D721Med (cell line): ENCODE measurements at regions not wholly inside any gene's neighbourhood (a gene's known extent, or its start where the extent isn't known, plus 50 kb on each side); places are given as distances from the start of the nearest gene placed in this dataset.

Experiments
- DNase-seq: peaks from one replicate; pipeline ENCODE4 v3.0.0; 2011; ENCODE audit warnings: low spot score; ENCODE audit not compliant: insufficient read length
- FAIRE-seq: peaks from 2 replicates; lab custom pipeline; 2011; peaks lifted over from hg19 to GRCh38; lab: Jason Lieb, UNC
- TF ChIP-seq, protein P1 (sequence below): IDR thresholded peaks from 2 replicates; pipeline ENCODE4 v1.5.1; 2012; ENCODE audit warnings: mild to moderate bottlenecking, control low read depth; ENCODE audit not compliant: insufficient read depth; ENCODE audit errors: missing control alignments

DNA sequence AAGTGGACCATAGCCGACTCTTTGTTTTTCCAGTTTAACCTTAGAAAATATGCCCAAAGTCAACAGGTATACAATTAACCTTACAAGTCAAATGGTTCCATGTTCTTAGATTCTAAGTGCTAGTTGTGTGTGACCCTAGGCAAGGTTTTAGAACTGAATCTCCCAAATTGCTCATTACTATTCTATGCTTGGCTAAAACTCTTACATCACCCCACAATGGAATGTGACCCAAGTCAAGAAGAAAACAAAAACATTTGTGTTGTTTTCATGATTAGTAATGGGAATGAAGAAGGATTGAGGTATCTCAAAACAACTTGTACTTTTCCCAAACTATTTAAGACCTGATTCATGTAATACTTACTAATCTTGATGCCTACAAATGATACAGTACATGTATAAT lies 159.2 kb downstream of the ARRDC3 start:
- no peak for FAIRE-seq
- TF ChIP-seq, protein P1, sequence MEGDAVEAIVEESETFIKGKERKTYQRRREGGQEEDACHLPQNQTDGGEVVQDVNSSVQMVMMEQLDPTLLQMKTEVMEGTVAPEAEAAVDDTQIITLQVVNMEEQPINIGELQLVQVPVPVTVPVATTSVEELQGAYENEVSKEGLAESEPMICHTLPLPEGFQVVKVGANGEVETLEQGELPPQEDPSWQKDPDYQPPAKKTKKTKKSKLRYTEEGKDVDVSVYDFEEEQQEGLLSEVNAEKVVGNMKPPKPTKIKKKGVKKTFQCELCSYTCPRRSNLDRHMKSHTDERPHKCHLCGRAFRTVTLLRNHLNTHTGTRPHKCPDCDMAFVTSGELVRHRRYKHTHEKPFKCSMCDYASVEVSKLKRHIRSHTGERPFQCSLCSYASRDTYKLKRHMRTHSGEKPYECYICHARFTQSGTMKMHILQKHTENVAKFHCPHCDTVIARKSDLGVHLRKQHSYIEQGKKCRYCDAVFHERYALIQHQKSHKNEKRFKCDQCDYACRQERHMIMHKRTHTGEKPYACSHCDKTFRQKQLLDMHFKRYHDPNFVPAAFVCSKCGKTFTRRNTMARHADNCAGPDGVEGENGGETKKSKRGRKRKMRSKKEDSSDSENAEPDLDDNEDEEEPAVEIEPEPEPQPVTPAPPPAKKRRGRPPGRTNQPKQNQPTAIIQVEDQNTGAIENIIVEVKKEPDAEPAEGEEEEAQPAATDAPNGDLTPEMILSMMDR, result no peak
- DNase-seq, result no peak

DNA sequence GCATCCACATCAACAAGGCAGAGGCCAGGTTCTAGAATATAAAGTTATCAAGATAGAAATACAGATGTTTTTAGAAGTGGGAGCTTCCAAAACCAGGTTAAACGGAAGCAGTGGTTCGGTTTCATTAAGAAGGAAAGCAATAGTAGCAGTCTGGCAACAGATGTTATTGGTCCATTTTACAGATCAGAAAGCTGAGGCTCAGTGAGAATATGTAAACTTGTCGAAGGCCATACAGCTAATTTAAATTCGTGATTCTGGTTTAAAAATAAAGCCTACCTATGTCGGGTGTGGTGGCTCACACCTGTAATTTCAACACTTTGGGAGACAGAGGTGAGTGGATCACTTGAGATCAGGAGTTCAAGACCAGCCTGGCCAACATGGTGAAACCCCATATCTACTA lies 160.6 kb downstream of the ARRDC3 start:
- DNase-seq (no peak), FAIRE-seq (no peak)
- TF ChIP-seq, protein P1, result no peak

DNA sequence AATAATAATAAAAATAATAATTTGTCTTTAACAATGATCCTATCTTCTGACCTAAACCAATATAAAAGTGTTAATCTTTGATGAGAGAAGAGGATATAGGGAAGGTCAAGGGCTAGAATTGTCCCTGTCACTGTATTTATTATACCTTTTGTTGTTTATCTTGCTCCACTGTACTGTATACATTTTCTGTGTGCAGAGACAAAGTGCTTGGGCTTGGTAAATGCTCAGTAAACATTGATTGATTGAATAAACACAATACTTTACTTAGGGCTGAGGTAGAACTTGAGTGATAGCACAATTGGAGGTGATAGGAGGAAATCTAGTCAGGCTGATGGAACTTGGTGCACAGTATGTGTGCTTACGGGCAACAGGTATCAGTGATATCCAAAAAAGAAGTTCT lies 161.2 kb downstream of the ARRDC3 start:
- FAIRE-seq, result no peak
- DNase-seq, result no peak
- TF ChIP-seq, protein P1, result no peak

DNA sequence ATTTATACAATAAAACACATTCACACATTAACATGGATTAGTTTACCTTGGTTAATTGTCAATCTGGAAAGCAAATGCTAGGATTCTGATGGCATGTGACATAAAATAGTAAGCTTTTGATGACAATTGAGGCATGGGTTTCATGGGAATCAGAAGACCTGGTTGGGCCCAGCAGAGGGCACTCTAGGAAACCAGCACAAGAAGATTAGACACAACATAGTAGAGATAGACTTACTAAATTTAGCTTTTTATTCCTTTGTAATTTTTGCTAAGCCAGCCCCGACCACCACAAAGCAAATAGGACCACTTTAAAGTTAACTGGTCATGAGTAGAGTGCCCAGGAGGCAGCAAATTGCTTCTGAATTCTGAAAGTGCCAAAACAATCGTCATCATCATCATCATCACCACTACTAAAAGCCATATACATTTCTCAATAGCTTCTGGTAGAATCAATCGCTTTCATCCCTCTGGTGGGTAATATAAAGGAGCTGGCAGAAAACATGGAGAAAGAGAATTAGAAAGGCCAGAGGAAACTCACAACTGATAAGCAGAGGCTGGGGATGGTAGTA lies 163.2 kb downstream of the ARRDC3 start:
- FAIRE-seq (no peak), DNase-seq (no peak)
- TF ChIP-seq, protein P1, result peak; percentile 17

DNA sequence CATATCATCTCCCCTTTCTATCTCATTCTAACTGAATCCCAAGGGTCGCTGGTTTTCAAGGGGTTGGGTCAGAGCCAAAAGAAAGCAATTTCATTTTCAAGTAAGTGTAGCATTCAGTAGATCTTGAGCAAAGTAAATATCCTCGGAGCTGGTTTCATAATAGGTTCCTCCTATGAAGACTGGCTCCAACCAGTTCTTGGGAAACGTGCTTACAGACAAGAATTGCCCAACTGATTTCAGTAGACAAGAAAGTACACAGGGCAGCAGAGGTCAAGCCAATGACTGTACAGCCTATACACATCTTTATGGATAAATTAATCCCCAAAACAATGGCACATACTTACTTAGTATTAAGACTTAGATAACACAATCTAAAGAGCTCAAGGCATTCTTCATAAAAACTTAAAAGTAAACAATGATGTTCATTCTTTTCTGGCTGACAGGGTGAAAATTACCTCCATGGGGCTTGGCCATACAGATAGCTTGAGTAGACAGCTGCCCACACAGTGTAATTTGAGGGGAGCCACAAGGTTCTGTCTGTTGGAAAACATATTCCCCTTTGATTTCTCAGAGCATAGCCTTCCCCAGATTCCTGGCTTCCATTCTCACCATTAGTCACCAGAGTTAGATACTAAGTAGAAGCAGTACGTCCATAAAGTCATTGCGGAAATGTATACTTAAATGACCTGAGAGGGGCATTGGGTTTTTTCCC lies 163.9 kb downstream of the ARRDC3 start:
- no peak for FAIRE-seq

DNA sequence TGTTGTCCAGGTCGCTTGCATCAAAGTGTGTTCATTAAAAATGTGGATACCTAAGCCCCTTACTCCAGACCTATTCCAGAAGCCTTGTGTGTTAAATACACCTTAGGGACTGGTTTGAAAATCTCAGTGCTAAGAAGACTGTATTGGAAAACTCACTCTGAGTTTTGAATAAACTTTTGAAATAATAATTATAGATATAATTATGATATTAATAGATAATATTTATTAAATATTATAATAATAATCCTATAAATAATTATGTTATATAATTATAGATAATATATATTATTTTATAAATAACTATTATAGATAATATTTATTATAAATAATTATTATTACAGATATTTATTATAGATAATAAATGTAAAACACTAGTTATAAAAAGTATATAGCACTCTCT lies 165.3 kb downstream of the ARRDC3 start:
- DNase-seq (no peak), FAIRE-seq (no peak)
- TF ChIP-seq, protein P1, result no peak

More for the DNA sequence above, 163.9 kb downstream of the ARRDC3 start:
- TF ChIP-seq, protein P1, result no peak
- DNase-seq, result no peak

DNA sequence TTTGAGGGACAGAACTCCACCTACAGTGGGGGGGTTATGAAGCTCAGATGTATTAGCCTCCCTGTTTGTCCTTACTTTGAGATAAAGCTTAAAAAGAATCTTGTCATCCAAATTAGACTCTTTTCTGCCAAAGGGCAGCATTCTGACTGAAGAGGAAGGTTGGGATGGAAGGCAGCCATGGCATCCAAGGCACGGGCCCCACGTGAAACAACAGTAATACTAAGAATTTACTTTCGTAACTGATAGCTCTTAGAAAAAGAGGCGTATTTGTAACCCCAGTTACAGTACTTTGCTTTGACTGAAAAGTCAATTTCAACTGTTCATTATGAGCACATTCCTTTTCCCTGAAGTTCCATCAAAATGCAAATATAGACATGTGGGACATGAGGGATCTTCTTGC lies 168.5 kb downstream of the ARRDC3 start:
- DNase-seq, result no peak
- no peak for FAIRE-seq
- TF ChIP-seq, protein P1, result no peak
